ENCODE measurements at regions not wholly inside any gene's neighbourhood (a gene's known extent, or its start where the extent isn't known, plus 50 kb on each side); places are given as distances from the start of the nearest gene placed in this dataset.

GRCh38 chr2:6676776-6677175 is 188.9 kb downstream of the CMPK2 start:
- TF ChIP-seq POLR2A (IDR thresholded peaks at IDR 0.05; ENCODE audit: low read length) (no peak), GATA1 (IDR thresholded peaks at IDR 0.05; ENCODE audit: low read depth, low read length) (no peak)
